Astrocyte of the spinal cord (primary cell): ENCODE measurements at regions not wholly inside any gene's neighbourhood (a gene's known extent, or its start where the extent isn't known, plus 50 kb on each side); places are given as distances from the start of the nearest gene placed in this dataset.

Source experiments
- DNase-seq: peaks from one replicate; pipeline ENCODE4 v3.0.0; 2011; ENCODE audit warnings: low read depth, low spot score
- H3K4me3 ChIP-seq: 2 replicates; pipeline ENCODE4 v1.5.1; 2011; ENCODE audit warnings: low read depth, mild to moderate bottlenecking, low read length, moderate library complexity
- CTCF ChIP-seq: IDR thresholded peaks from 2 replicates; pipeline ENCODE4 v1.5.1; 2012; ENCODE audit warnings: low read depth, mild to moderate bottlenecking, low read length, inconsistent platforms
- in situ Hi-C: cut with HindIII; loops from 2 replicates; pipeline ENCODE4 v1.10.0; 2017; ENCODE audit warnings: low sequenced_read_pairs

GRCh38 chr9:88926781-88927505 lies 64.3 kb upstream of the S1PR3 start:
- no peak for DNase-seq
- in situ Hi-C loops = no loop called here

GRCh38 chr9:88927510-88927909 lies 63.8 kb upstream of the S1PR3 start:
- in situ Hi-C loops = no loop called here
- DNase-seq = no peak
- H3K4me3 ChIP-seq = no peak overlapping the region
- no peak for TF ChIP-seq CTCF

More at GRCh38 chr9:88926781-88927505, 64.3 kb upstream of the S1PR3 start:
- H3K4me3 ChIP-seq = no peak overlapping the region
- TF ChIP-seq CTCF = no peak

GRCh38 chr9:88930716-88931115 lies 60.6 kb upstream of the S1PR3 start:
- DNase-seq = no peak
- no peak overlapping the region for H3K4me3 ChIP-seq
- in situ Hi-C loops = no loop called here
- no peak for TF ChIP-seq CTCF

GRCh38 chr9:88932766-88933165 lies 58.5 kb upstream of the S1PR3 start:
- H3K4me3 ChIP-seq = no peak overlapping the region
- no peak for DNase-seq
- in situ Hi-C loops = no loop called here
- TF ChIP-seq CTCF = no peak

- TF ChIP-seq CTCF = no peak
- DNase-seq = no peak
- in situ Hi-C loops = no loop called here
- H3K4me3 ChIP-seq = no peak overlapping the region
Observed at GRCh38 chr9:88933607-88934379, 57.5 kb upstream of the S1PR3 start.

- H3K4me3 ChIP-seq = no peak overlapping the region
- TF ChIP-seq CTCF = no peak
- DNase-seq = no peak
- in situ Hi-C loops = no loop called here
Observed at GRCh38 chr9:88934876-88935535, 56.3 kb upstream of the S1PR3 start.
